ENCODE measurements at regions not wholly inside any gene's neighbourhood (a gene's known extent, or its start where the extent isn't known, plus 50 kb on each side); places are given as distances from the start of the nearest gene placed in this dataset.

- Histone ChIP-seq H3K27me3 (ENCODE audit: control insufficient read depth, insufficient read depth, low read length) (no peaks in the 10 kb centered on the region), H3K4me3 (ENCODE audit: low read length in 3 of 3) (no peak overlapping the region), H3K9ac (ENCODE audit: low read length in 3 of 3) (no peak overlapping the region), H3K4me1 (ENCODE audit: control insufficient read depth in 2 of 3, insufficient read depth in 2 of 3, low read depth in 1 of 3, low read length in 3 of 3) (no peaks in the 10 kb centered on the region), H3K36me3 (ENCODE audit: control insufficient read depth in 2 of 3, insufficient read depth in 3 of 3, low read length in 3 of 3) (no peaks in the 10 kb centered on the region), H3K9me3 (ENCODE audit: control insufficient read depth in 2 of 3, insufficient read depth in 1 of 3, low read length in 3 of 3) (no peaks in the 10 kb centered on the region), H3K27ac (ENCODE audit: low read depth in 2 of 2, low read length in 2 of 2) (no peak overlapping the region)
- FAIRE-seq (no peak), DNase-seq (no peak)
- TF ChIP-seq CTCF (IDR thresholded peaks at IDR 0.05; ENCODE audit: borderline replicate concordance, extremely low read depth, insufficient read depth): no peak
- intact Hi-C loops (cut with DNase I): no loop called here
Observed at GRCh38 chr1:5369223-5369622, 623.0 kb downstream of the NPHP4 start.

DNA sequence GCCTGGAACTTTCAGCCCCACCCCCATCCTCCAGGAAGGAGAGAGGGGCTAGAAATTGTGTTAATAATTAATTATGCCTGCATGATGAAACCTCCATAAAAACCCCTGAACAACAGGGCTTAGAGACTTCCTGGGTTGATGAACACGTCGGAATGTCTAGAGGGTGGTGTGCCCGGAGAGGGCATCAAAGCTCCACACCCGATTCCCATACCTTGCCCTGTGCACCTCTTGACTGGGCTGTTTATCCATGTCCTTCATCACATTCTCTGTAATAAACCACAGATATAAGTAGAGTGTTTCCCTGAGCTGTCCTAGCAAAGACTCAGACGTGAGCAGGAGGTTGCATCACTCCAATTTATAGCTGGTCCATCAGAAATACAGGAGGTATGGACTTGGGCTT lies 624.0 kb downstream of the NPHP4 start:
- Histone ChIP-seq H3K27ac (ENCODE audit: low read depth in 2 of 2, low read length in 2 of 2) (no peak overlapping the region), H3K9ac (ENCODE audit: low read length in 3 of 3) (no peak overlapping the region), H3K27me3 (ENCODE audit: control insufficient read depth, insufficient read depth, low read length) (no peaks in the 10 kb centered on the region), H3K9me3 (ENCODE audit: control insufficient read depth in 2 of 3, insufficient read depth in 1 of 3, low read length in 3 of 3) (no peaks in the 10 kb centered on the region), H3K36me3 (ENCODE audit: control insufficient read depth in 2 of 3, insufficient read depth in 3 of 3, low read length in 3 of 3) (no peaks in the 10 kb centered on the region), H3K4me3 (ENCODE audit: low read length in 3 of 3) (no peak overlapping the region), H3K4me1 (ENCODE audit: control insufficient read depth in 2 of 3, insufficient read depth in 2 of 3, low read depth in 1 of 3, low read length in 3 of 3) (no peaks in the 10 kb centered on the region)
- TF ChIP-seq CTCF (IDR thresholded peaks at IDR 0.05; ENCODE audit: borderline replicate concordance, extremely low read depth, insufficient read depth): no peak
- FAIRE-seq: no peak
- intact Hi-C loops (cut with DNase I): no loop called here
- peak in 2 of 5 donors; percentile 17 to 33 for DNase-seq

DNA sequence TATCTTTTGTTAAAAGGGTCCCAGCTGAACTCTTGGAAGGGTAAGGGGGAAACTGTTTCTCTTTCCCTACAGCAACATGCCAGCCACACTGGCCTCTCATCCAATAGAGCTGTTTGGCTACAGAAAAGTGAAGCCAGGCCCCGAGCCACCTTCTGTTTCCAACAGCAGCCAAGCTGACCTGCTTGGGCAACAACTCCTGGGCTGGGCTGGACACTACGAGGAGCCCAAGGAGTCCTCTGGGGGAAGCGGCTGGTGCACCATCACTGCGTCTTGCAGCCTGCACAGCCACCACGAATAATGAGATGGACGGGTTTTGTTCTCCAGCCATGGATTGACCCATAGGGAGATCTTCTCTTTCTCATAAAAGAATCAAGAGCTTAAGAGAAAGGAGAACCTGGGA lies 624.9 kb downstream of the NPHP4 start:
- no peak for TF ChIP-seq CTCF (IDR thresholded peaks at IDR 0.05; ENCODE audit: borderline replicate concordance, extremely low read depth, insufficient read depth)
- Histone ChIP-seq H3K9me3 (ENCODE audit: control insufficient read depth in 2 of 3, insufficient read depth in 1 of 3, low read length in 3 of 3) (no peaks in the 10 kb centered on the region), H3K27ac (ENCODE audit: low read depth in 2 of 2, low read length in 2 of 2) (no peak overlapping the region), H3K27me3 (ENCODE audit: control insufficient read depth, insufficient read depth, low read length) (no peaks in the 10 kb centered on the region), H3K36me3 (ENCODE audit: control insufficient read depth in 2 of 3, insufficient read depth in 3 of 3, low read length in 3 of 3) (no peaks in the 10 kb centered on the region), H3K4me3 (ENCODE audit: low read length in 3 of 3) (no peak overlapping the region), H3K4me1 (ENCODE audit: control insufficient read depth in 2 of 3, insufficient read depth in 2 of 3, low read depth in 1 of 3, low read length in 3 of 3) (no peaks in the 10 kb centered on the region), H3K9ac (ENCODE audit: low read length in 3 of 3) (no peak overlapping the region)
- intact Hi-C loops (cut with DNase I): no loop called here
- DNase-seq (no peak), FAIRE-seq (no peak)

DNA sequence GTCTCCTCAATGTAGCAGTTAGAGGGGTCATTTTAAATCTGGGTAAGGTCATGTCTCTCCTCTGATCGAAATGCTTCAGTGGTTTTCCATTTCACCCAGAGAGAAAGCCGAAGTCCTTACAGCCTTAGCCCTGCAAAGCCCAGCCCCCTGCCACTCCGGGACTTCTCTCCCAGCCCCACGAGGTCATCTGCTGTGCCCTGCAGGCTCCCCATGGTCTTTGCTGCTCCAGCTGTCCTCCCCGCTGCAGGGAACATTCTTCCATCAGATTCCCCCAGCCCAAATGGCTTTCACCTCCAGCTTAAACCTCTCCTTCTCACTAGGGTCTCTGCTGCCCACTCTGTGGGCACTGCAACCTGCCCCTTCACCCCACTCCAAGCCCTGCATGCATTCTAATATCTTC lies 626.5 kb downstream of the NPHP4 start:
- FAIRE-seq: no peak
- no peak for DNase-seq
- no peak overlapping the region for H3K27ac ChIP-seq (ENCODE audit: low read depth in 2 of 2, low read length in 2 of 2)
- H3K27me3 ChIP-seq (ENCODE audit: control insufficient read depth, insufficient read depth, low read length): no peaks in the 10 kb centered on the region
- TF ChIP-seq CTCF (IDR thresholded peaks at IDR 0.05; ENCODE audit: borderline replicate concordance, extremely low read depth, insufficient read depth): no peak
- no peak overlapping the region for H3K4me3 ChIP-seq (ENCODE audit: low read length in 3 of 3)
- intact Hi-C loops (cut with DNase I): no loop called here
- no peaks in the 10 kb centered on the region for H3K4me1 ChIP-seq (ENCODE audit: control insufficient read depth in 2 of 3, insufficient read depth in 2 of 3, low read depth in 1 of 3, low read length in 3 of 3)
- H3K9ac ChIP-seq (ENCODE audit: low read length in 3 of 3): no peak overlapping the region
- H3K36me3 ChIP-seq (ENCODE audit: control insufficient read depth in 2 of 3, insufficient read depth in 3 of 3, low read length in 3 of 3): no peaks in the 10 kb centered on the region
- no peaks in the 10 kb centered on the region for H3K9me3 ChIP-seq (ENCODE audit: control insufficient read depth in 2 of 3, insufficient read depth in 1 of 3, low read length in 3 of 3)
